Effector memory CD4-positive, alpha-beta T cell (primary cell): ENCODE measurements at regions not wholly inside any gene's neighbourhood (a gene's known extent, or its start where the extent isn't known, plus 50 kb on each side); places are given as distances from the start of the nearest gene placed in this dataset.

Experiments used
- DNase-seq, 3 donors: peaks; one replicate each; pipeline ENCODE4 v3.0.0-alpha.2; 2020
- H3K27ac ChIP-seq: 2 replicates; pipeline ENCODE4 v1.7.0; 2013; ENCODE audit warnings: mild to moderate bottlenecking, low read length, moderate library complexity; ENCODE audit not compliant: insufficient read depth, poor library complexity, severe bottlenecking
- H3K27me3 ChIP-seq: replicated peaks from 2 replicates; pipeline ENCODE4 v1.7.0; 2013; ENCODE audit warnings: mild to moderate bottlenecking, low read length; ENCODE audit not compliant: insufficient read depth, control insufficient read depth, poor library complexity, severe bottlenecking
- H3K36me3 ChIP-seq: 2 replicates; pipeline ENCODE4 v1.7.0; 2013; ENCODE audit warnings: mild to moderate bottlenecking, low read length, moderate library complexity; ENCODE audit not compliant: control insufficient read depth, insufficient read depth
- H3K4me1 ChIP-seq: 2 replicates; pipeline ENCODE4 v1.7.0; 2013; ENCODE audit warnings: low read length, mild to moderate bottlenecking; ENCODE audit not compliant: control insufficient read depth, insufficient read depth, poor library complexity, severe bottlenecking
- H3K4me3 ChIP-seq: 2 replicates; pipeline ENCODE4 v1.7.0; 2013; ENCODE audit warnings: low read length, low read depth, mild to moderate bottlenecking; ENCODE audit not compliant: insufficient read depth, poor library complexity, severe bottlenecking
- H3K9me3 ChIP-seq: 2 replicates; pipeline ENCODE4 v1.7.0; 2013; ENCODE audit warnings: mild to moderate bottlenecking, low read length, moderate library complexity; ENCODE audit not compliant: control insufficient read depth

- no peaks in the 10 kb centered on the region for H3K4me1 ChIP-seq
- H3K9me3 ChIP-seq: no peaks in the 10 kb centered on the region
- H3K27ac ChIP-seq: no peak overlapping the region
- H3K4me3 ChIP-seq: no peak overlapping the region
- no peak for DNase-seq
- H3K27me3 ChIP-seq: no peaks in the 10 kb centered on the region
- no peaks in the 10 kb centered on the region for H3K36me3 ChIP-seq
These were observed 769.9 kb downstream of the TSN start for GRCh38 chr2:122525336-122525735.

- no peaks in the 10 kb centered on the region for H3K4me1 ChIP-seq
- H3K27ac ChIP-seq: no peak overlapping the region
- H3K4me3 ChIP-seq: no peak overlapping the region
- H3K9me3 ChIP-seq: no peaks in the 10 kb centered on the region
- no peaks in the 10 kb centered on the region for H3K36me3 ChIP-seq
- H3K27me3 ChIP-seq: no peaks in the 10 kb centered on the region
- DNase-seq: no peak
These were observed 772.6 kb downstream of the TSN start for GRCh38 chr2:122528061-122528460.

- Histone ChIP-seq H3K36me3 (no peaks in the 10 kb centered on the region), H3K4me3 (no peak overlapping the region)
- no peak for DNase-seq
These were observed 773.7 kb downstream of the TSN start for GRCh38 chr2:122528958-122529705.

GRCh38 chr2:122530814-122531213 lies 775.4 kb downstream of the TSN start:
- H3K27me3 ChIP-seq: no peaks in the 10 kb centered on the region
- H3K4me1 ChIP-seq: no peaks in the 10 kb centered on the region
- H3K9me3 ChIP-seq: no peaks in the 10 kb centered on the region
- no peaks in the 10 kb centered on the region for H3K36me3 ChIP-seq
- DNase-seq: no peak
- no peak overlapping the region for H3K27ac ChIP-seq
- no peak overlapping the region for H3K4me3 ChIP-seq

More at GRCh38 chr2:122528958-122529705, 773.7 kb downstream of the TSN start:
- Histone ChIP-seq H3K27me3 (no peaks in the 10 kb centered on the region), H3K9me3 (no peaks in the 10 kb centered on the region), H3K4me1 (no peaks in the 10 kb centered on the region), H3K27ac (no peak overlapping the region)

GRCh38 chr2:122531290-122532071 lies 776.0 kb downstream of the TSN start:
- H3K27ac ChIP-seq: no peak overlapping the region
- DNase-seq: no peak
- no peaks in the 10 kb centered on the region for H3K27me3 ChIP-seq
- no peaks in the 10 kb centered on the region for H3K36me3 ChIP-seq
- H3K4me1 ChIP-seq: no peaks in the 10 kb centered on the region
- no peak overlapping the region for H3K4me3 ChIP-seq
- H3K9me3 ChIP-seq: no peaks in the 10 kb centered on the region

- Histone ChIP-seq H3K4me3 (no peak overlapping the region), H3K27me3 (no peaks in the 10 kb centered on the region), H3K27ac (no peak overlapping the region), H3K36me3 (no peaks in the 10 kb centered on the region), H3K9me3 (no peaks in the 10 kb centered on the region), H3K4me1 (no peaks in the 10 kb centered on the region)
- no peak for DNase-seq
These were observed 776.6 kb downstream of the TSN start for GRCh38 chr2:122532072-122532344.

GRCh38 chr2:122532481-122532880 lies 777.0 kb downstream of the TSN start:
- Histone ChIP-seq H3K4me3 (no peak overlapping the region), H3K4me1 (no peaks in the 10 kb centered on the region), H3K36me3 (no peaks in the 10 kb centered on the region), H3K27me3 (no peaks in the 10 kb centered on the region), H3K9me3 (no peaks in the 10 kb centered on the region), H3K27ac (no peak overlapping the region)
- no peak for DNase-seq

GRCh38 chr2:122535960-122536505 lies 780.6 kb downstream of the TSN start:
- H3K9me3 ChIP-seq: no peaks in the 10 kb centered on the region
- no peaks in the 10 kb centered on the region for H3K4me1 ChIP-seq
- DNase-seq: no peak
- no peaks in the 10 kb centered on the region for H3K27me3 ChIP-seq
- no peaks in the 10 kb centered on the region for H3K36me3 ChIP-seq
- H3K27ac ChIP-seq: no peak overlapping the region
- no peak overlapping the region for H3K4me3 ChIP-seq

- no peaks in the 10 kb centered on the region for H3K9me3 ChIP-seq
- no peak overlapping the region for H3K4me3 ChIP-seq
- no peaks in the 10 kb centered on the region for H3K27me3 ChIP-seq
These were observed 783.9 kb downstream of the TSN start for GRCh38 chr2:122539311-122539710.

GRCh38 chr2:122539920-122540319 lies 784.5 kb downstream of the TSN start:
- H3K4me3 ChIP-seq: no peak overlapping the region
- H3K27ac ChIP-seq: no peak overlapping the region
- no peak for DNase-seq
- H3K36me3 ChIP-seq: no peaks in the 10 kb centered on the region
- no peaks in the 10 kb centered on the region for H3K9me3 ChIP-seq
- no peaks in the 10 kb centered on the region for H3K4me1 ChIP-seq
- no peaks in the 10 kb centered on the region for H3K27me3 ChIP-seq

More at GRCh38 chr2:122539311-122539710, 783.9 kb downstream of the TSN start:
- no peak for DNase-seq
- Histone ChIP-seq H3K36me3 (no peaks in the 10 kb centered on the region), H3K4me1 (no peaks in the 10 kb centered on the region), H3K27ac (no peak overlapping the region)
